ENCODE measurements at regions not wholly inside any gene's neighbourhood (a gene's known extent, or its start where the extent isn't known, plus 50 kb on each side); places are given as distances from the start of the nearest gene placed in this dataset.

GRCh38 chr3:21041621-21042020 is 709.4 kb downstream of the ZNF385D start:
- TF ChIP-seq POLR2A (IDR thresholded peaks at IDR 0.05), result no peak
- intact Hi-C loops (cut with DNase I; ENCODE audit: low total_unique reads), result no loop called here
- no peak overlapping the region for H3K27ac ChIP-seq
- 27 to 74% (median 47%) methylated on average over 1 of the region's 1 CpG for WGBS, 5 donors
- no peak overlapping the region for H3K4me3 ChIP-seq
- no peaks in the 10 kb centered on the region for H3K27me3 ChIP-seq
- H3K4me1 ChIP-seq, result no peaks in the 10 kb centered on the region
- H3K36me3 ChIP-seq, result no peaks in the 10 kb centered on the region
- DNase-seq, result no peak
- no peaks in the 10 kb centered on the region for H3K9me3 ChIP-seq

GRCh38 chr3:21036888-21037287 is 714.1 kb downstream of the ZNF385D start:
- no peaks in the 10 kb centered on the region for H3K4me1 ChIP-seq

GRCh38 chr3:21028412-21028811 is 722.6 kb downstream of the ZNF385D start:
- no peaks in the 10 kb centered on the region for H3K27me3 ChIP-seq
- TF ChIP-seq POLR2A (IDR thresholded peaks at IDR 0.05), result no peak
- no peak for TF ChIP-seq POLR2AphosphoS5 (IDR thresholded peaks at IDR 0.05)
- no peaks in the 10 kb centered on the region for H3K36me3 ChIP-seq
- no peak overlapping the region for H3K4me3 ChIP-seq
- H3K9me3 ChIP-seq, result no peaks in the 10 kb centered on the region
- 82 to 93% (median 89%) methylated on average over 5 of the region's 5 CpGs for WGBS, 5 donors
- no peaks in the 10 kb centered on the region for H3K4me1 ChIP-seq
- intact Hi-C loops (cut with DNase I; ENCODE audit: low total_unique reads), result no loop called here
- H3K27ac ChIP-seq, result no peak overlapping the region
- no peak for DNase-seq

More at GRCh38 chr3:21036888-21037287, 714.1 kb downstream of the ZNF385D start:
- DNase-seq, result no peak
- intact Hi-C loops (cut with DNase I; ENCODE audit: low total_unique reads), result no loop called here
- H3K9me3 ChIP-seq, result no peaks in the 10 kb centered on the region
- WGBS, 5 donors, result 90 to 100% (median 97%) methylated on average over 1 of the region's 1 CpG
- no peak overlapping the region for H3K27ac ChIP-seq
- no peaks in the 10 kb centered on the region for H3K36me3 ChIP-seq
- no peaks in the 10 kb centered on the region for H3K27me3 ChIP-seq
- no peak overlapping the region for H3K4me3 ChIP-seq
- TF ChIP-seq, protein P1, sequence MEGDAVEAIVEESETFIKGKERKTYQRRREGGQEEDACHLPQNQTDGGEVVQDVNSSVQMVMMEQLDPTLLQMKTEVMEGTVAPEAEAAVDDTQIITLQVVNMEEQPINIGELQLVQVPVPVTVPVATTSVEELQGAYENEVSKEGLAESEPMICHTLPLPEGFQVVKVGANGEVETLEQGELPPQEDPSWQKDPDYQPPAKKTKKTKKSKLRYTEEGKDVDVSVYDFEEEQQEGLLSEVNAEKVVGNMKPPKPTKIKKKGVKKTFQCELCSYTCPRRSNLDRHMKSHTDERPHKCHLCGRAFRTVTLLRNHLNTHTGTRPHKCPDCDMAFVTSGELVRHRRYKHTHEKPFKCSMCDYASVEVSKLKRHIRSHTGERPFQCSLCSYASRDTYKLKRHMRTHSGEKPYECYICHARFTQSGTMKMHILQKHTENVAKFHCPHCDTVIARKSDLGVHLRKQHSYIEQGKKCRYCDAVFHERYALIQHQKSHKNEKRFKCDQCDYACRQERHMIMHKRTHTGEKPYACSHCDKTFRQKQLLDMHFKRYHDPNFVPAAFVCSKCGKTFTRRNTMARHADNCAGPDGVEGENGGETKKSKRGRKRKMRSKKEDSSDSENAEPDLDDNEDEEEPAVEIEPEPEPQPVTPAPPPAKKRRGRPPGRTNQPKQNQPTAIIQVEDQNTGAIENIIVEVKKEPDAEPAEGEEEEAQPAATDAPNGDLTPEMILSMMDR (IDR thresholded peaks at IDR 0.05), result no peak
- TF ChIP-seq EP300 (IDR thresholded peaks at IDR 0.05) (no peak), POLR2A (IDR thresholded peaks at IDR 0.05) (no peak), POLR2AphosphoS5 (IDR thresholded peaks at IDR 0.05) (no peak)

DNA sequence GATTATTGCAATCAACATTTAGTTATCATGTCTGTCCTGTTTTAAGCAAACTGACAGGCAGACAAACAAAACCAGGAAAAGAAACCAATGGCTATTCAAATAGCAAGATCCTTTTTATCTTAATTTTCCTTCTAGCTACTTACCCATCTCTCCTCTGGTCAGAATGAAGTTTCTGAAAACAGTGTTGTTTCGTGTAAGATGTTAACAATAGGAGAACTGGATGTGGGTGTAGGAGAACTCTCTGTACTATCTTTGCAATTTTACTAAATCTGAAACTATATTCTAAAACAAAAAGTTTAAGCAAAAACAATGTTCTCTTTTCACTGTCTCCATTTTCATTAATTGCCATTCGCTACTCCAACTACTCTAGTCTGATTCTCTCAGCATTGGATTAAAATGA is 726.4 kb downstream of the ZNF385D start:
- no peak overlapping the region for H3K27ac ChIP-seq
- no peak overlapping the region for H3K4me3 ChIP-seq
- no peak for DNase-seq
- WGBS, 5 donors, result 86 to 90% (median 90%) methylated on average over 2 of the region's 2 CpGs
- H3K27me3 ChIP-seq, result no peaks in the 10 kb centered on the region
- intact Hi-C loops (cut with DNase I; ENCODE audit: low total_unique reads), result no loop called here
- H3K4me1 ChIP-seq, result no peaks in the 10 kb centered on the region
- no peaks in the 10 kb centered on the region for H3K9me3 ChIP-seq
- TF ChIP-seq POLR2A (IDR thresholded peaks at IDR 0.05), result no peak
- TF ChIP-seq, protein P1 (IDR thresholded peaks at IDR 0.05), result no peak
- TF ChIP-seq POLR2AphosphoS5 (IDR thresholded peaks at IDR 0.05), result no peak
- no peak for TF ChIP-seq EP300 (IDR thresholded peaks at IDR 0.05)
- no peaks in the 10 kb centered on the region for H3K36me3 ChIP-seq

DNA sequence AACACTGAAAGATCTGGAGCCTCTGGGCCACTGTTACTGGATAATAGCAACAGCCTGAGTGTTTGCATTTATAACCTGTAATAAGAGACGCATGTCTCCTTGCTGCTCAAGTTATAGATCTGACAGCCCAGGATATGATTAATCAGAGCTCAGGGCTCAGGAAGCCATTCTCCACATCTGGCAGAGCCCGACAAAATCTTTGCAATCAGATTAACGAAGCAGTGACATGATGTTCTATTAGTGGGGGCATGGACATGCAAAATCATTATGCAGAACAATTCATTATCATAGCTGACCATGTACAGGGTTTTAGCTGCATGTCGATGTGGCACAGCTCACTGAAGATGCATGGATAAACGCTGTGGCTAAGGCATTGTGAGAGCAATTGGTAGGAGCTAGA is 730.3 kb downstream of the ZNF385D start:
- Histone ChIP-seq H3K4me1 (no peaks in the 10 kb centered on the region), H3K27ac (no peak overlapping the region), H3K36me3 (no peaks in the 10 kb centered on the region), H3K9me3 (no peaks in the 10 kb centered on the region), H3K4me3 (no peak overlapping the region), H3K27me3 (no peaks in the 10 kb centered on the region)
- intact Hi-C loops (cut with DNase I; ENCODE audit: low total_unique reads), result no loop called here
- no peak for TF ChIP-seq EP300 (IDR thresholded peaks at IDR 0.05)
- no peak for TF ChIP-seq POLR2AphosphoS5 (IDR thresholded peaks at IDR 0.05)
- TF ChIP-seq, protein P1 (IDR thresholded peaks at IDR 0.05), result no peak
- no peak for TF ChIP-seq POLR2A (IDR thresholded peaks at IDR 0.05)
- WGBS, 5 donors, result 58 to 79% (median 74%) methylated on average over 5 of the region's 5 CpGs
- DNase-seq, result no peak
